ENCODE measurements at regions not wholly inside any gene's neighbourhood (a gene's known extent, or its start where the extent isn't known, plus 50 kb on each side); places are given as distances from the start of the nearest gene placed in this dataset.

DNA sequence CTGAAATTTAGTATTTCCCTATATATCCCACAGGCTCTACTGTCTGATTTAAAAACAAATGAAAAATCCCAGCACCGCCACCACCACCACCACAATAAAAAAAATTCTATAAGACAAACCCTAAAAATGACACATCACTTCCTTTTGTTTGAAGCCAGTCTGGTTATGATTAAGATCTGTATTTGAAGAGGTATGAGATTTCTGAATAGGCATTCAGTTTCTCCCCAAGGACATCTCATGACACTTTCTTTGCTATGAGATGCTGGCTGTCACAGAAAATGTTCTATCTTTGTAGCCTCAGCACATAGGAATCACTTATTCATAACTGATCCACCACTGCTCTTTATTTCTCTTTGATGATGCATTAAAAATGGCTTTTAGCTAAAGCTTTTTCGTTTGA lies 1071.0 kb downstream of the SLC6A15 start:
- Histone ChIP-seq H4K8ac (ENCODE audit: low read depth in 2 of 2, low read length in 2 of 2) (no peak overlapping the region), H3K4me1 (ENCODE audit: control insufficient read depth, insufficient read depth, low read length) (no peaks in the 10 kb centered on the region), H2BK20ac (ENCODE audit: low read depth, low read length) (no peak overlapping the region), H2AFZ (replicated peaks; ENCODE audit: low read length, poor library complexity) (no peak overlapping the region), H4K91ac (ENCODE audit: insufficient read depth, low read depth, low read length) (no peak overlapping the region), H3K4ac (ENCODE audit: low read depth, low read length) (no peak overlapping the region), H3K9me1 (ENCODE audit: insufficient read depth, low read length) (no peaks in the 10 kb centered on the region), H3K27ac (ENCODE audit: insufficient read depth, low read length) (no peak overlapping the region), H2AK9ac (replicated peaks; ENCODE audit: low read depth, low read length, poor library complexity) (no peak overlapping the region), H4K5ac (ENCODE audit: low read depth, low read length) (no peak overlapping the region), H3K9ac (ENCODE audit: low read depth, low read length) (no peak overlapping the region), H2BK120ac (ENCODE audit: low read depth, low read length) (no peak overlapping the region), H2AK5ac (ENCODE audit: low read depth, low read length) (no peak overlapping the region), H3K4me3 (ENCODE audit: insufficient read depth, low read depth, low read length) (no peak overlapping the region), H3K36me3 (ENCODE audit: control insufficient read depth, insufficient read depth, low read length) (no peaks in the 10 kb centered on the region), H2BK5ac (ENCODE audit: low read depth, low read length, poor library complexity, severe bottlenecking) (no peak overlapping the region), H3K14ac (replicated peaks; ENCODE audit: low read depth, low read length) (no peak overlapping the region), H3K79me1 (ENCODE audit: low read depth in 1 of 2, low read length in 2 of 2) (no peaks in the 10 kb centered on the region), H3K56ac (ENCODE audit: extremely low read depth, insufficient read depth, low read length) (no peak overlapping the region), H3K23ac (ENCODE audit: low read depth, low read length) (no peak overlapping the region), H3K18ac (ENCODE audit: low read depth, low read length) (no peak overlapping the region), H4K20me1 (ENCODE audit: insufficient read depth, low read length) (no peaks in the 10 kb centered on the region), H3K9me3 (ENCODE audit: control insufficient read depth, insufficient read depth, low read length) (no peaks in the 10 kb centered on the region), H3K4me2 (ENCODE audit: low read depth, low read length) (no peak overlapping the region), H2BK15ac (ENCODE audit: low read depth, low read length) (no peak overlapping the region), H3K27me3 (ENCODE audit: control insufficient read depth, insufficient read depth, low read length) (no peaks in the 10 kb centered on the region)
- in situ Hi-C loops (cut with MboI; ENCODE audit: low sequenced_read_pairs) (no loop called here), dilution Hi-C loops (cut with HindIII; ENCODE audit: low sequenced_read_pairs, unreplicated experiment) (no loop called here), intact Hi-C loops (cut with micrococcal nuclease) (no loop called here)
- ChIA-PET CTCF (no interaction called here), POLR2A (ENCODE audit: unreplicated experiment) (no interaction called here)
- no peak for DNase-seq
- WGBS, 2 experiments (ENCODE audit: extremely low coverage in 2 of 2, insufficient read length in 1 of 2) = no CpG with 5 or more reads among the region's 2 CpGs
- TF ChIP-seq, protein P1, sequence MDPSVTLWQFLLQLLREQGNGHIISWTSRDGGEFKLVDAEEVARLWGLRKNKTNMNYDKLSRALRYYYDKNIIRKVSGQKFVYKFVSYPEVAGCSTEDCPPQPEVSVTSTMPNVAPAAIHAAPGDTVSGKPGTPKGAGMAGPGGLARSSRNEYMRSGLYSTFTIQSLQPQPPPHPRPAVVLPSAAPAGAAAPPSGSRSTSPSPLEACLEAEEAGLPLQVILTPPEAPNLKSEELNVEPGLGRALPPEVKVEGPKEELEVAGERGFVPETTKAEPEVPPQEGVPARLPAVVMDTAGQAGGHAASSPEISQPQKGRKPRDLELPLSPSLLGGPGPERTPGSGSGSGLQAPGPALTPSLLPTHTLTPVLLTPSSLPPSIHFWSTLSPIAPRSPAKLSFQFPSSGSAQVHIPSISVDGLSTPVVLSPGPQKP (IDR thresholded peaks at IDR 0.05; ENCODE audit: borderline replicate concordance, low read depth, low read length) = no peak
- TF ChIP-seq, protein P2, sequence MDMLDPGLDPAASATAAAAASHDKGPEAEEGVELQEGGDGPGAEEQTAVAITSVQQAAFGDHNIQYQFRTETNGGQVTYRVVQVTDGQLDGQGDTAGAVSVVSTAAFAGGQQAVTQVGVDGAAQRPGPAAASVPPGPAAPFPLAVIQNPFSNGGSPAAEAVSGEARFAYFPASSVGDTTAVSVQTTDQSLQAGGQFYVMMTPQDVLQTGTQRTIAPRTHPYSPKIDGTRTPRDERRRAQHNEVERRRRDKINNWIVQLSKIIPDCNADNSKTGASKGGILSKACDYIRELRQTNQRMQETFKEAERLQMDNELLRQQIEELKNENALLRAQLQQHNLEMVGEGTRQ (IDR thresholded peaks at IDR 0.05; ENCODE audit: low read depth, low read length) = no peak
- TF ChIP-seq RCOR1 (IDR thresholded peaks at IDR 0.05; ENCODE audit: insufficient replicate concordance, low read length) = no peak
- no peak for TF ChIP-seq NFE2L2 (IDR thresholded peaks at IDR 0.05; ENCODE audit: low read depth, low read length)
- TF ChIP-seq, protein P3, sequence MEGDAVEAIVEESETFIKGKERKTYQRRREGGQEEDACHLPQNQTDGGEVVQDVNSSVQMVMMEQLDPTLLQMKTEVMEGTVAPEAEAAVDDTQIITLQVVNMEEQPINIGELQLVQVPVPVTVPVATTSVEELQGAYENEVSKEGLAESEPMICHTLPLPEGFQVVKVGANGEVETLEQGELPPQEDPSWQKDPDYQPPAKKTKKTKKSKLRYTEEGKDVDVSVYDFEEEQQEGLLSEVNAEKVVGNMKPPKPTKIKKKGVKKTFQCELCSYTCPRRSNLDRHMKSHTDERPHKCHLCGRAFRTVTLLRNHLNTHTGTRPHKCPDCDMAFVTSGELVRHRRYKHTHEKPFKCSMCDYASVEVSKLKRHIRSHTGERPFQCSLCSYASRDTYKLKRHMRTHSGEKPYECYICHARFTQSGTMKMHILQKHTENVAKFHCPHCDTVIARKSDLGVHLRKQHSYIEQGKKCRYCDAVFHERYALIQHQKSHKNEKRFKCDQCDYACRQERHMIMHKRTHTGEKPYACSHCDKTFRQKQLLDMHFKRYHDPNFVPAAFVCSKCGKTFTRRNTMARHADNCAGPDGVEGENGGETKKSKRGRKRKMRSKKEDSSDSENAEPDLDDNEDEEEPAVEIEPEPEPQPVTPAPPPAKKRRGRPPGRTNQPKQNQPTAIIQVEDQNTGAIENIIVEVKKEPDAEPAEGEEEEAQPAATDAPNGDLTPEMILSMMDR (conservative IDR thresholded peaks at IDR 0.05; ENCODE audit: low read depth, low read length) = no peak
- TF ChIP-seq FOS (IDR thresholded peaks at IDR 0.05; ENCODE audit: low read depth, low read length) = no peak
- no peak for TF ChIP-seq BHLHE40 (IDR thresholded peaks at IDR 0.05; ENCODE audit: low read depth, low read length)
- TF ChIP-seq POLR2A (IDR thresholded peaks at IDR 0.05; ENCODE audit: low read depth, low read length) = no peak
- no peak for TF ChIP-seq SMC3 (IDR thresholded peaks at IDR 0.05; ENCODE audit: low read depth, low read length)
- no peak for TF ChIP-seq MAZ (IDR thresholded peaks at IDR 0.05; ENCODE audit: borderline replicate concordance, low read depth, low read length)
- TF ChIP-seq RFX5 (IDR thresholded peaks at IDR 0.05; ENCODE audit: low read depth, low read length) = no peak
- TF ChIP-seq MAFK (IDR thresholded peaks at IDR 0.05; ENCODE audit: low read depth, low read length) = no peak
- no TSS peak for BruUV-seq (replicated peaks)
- no peak for ATAC-seq (ENCODE audit: low read depth)

Data from IMR-90 (cell line).